GM19372 (cell line): ENCODE measurements at regions not wholly inside any gene's neighbourhood (a gene's known extent, or its start where the extent isn't known, plus 50 kb on each side); places are given as distances from the start of the nearest gene placed in this dataset.

Source experiments
- ATAC-seq: cut with Tn5 transposase; IDR thresholded peaks from one replicate; pipeline ENCODE4 v1.9.1; 2021; ENCODE audit warnings: mild to moderate bottlenecking, low read depth, moderate library complexity; ENCODE audit not compliant: unreplicated experiment

GRCh38 chr14:76974365-76974764 is 54.1 kb downstream of the IRF2BPL start:
- no peak for ATAC-seq

GRCh38 chr14:76971549-76971948 is 57.0 kb downstream of the IRF2BPL start:
- ATAC-seq = no peak

- no peak for ATAC-seq
These were observed 59.9 kb downstream of the IRF2BPL start for GRCh38 chr14:76968621-76969063.

GRCh38 chr14:76967788-76968187 is 60.7 kb downstream of the IRF2BPL start:
- no peak for ATAC-seq

GRCh38 chr14:76965232-76965631 is 63.3 kb downstream of the IRF2BPL start:
- no peak for ATAC-seq

- no peak for ATAC-seq
These were observed 63.8 kb downstream of the IRF2BPL start for GRCh38 chr14:76964695-76965094.

GRCh38 chr14:76963372-76963771 is 65.1 kb downstream of the IRF2BPL start:
- ATAC-seq = no peak

GRCh38 chr14:76962303-76962660 is 66.2 kb downstream of the IRF2BPL start:
- no peak for ATAC-seq

GRCh38 chr14:76961631-76962302 is 66.7 kb downstream of the IRF2BPL start:
- peak; percentile 89 for ATAC-seq

GRCh38 chr14:76958980-76959710 is 69.4 kb downstream of the IRF2BPL start:
- ATAC-seq = no peak

- no peak for ATAC-seq
These were observed 70.2 kb downstream of the IRF2BPL start for GRCh38 chr14:76958020-76958979.

GRCh38 chr14:76957224-76957891 is 71.2 kb downstream of the IRF2BPL start:
- ATAC-seq = no peak

GRCh38 chr14:76956316-76957090 is 72.0 kb downstream of the IRF2BPL start:
- ATAC-seq = peak; percentile 42

- ATAC-seq = no peak
These were observed 72.8 kb downstream of the IRF2BPL start for GRCh38 chr14:76955575-76956315.

- ATAC-seq = no peak
These were observed 73.9 kb downstream of the IRF2BPL start for GRCh38 chr14:76954394-76955190.

GRCh38 chr14:76953311-76953945 is 75.1 kb downstream of the IRF2BPL start:
- no peak for ATAC-seq

GRCh38 chr14:76951166-76951565 is 77.3 kb downstream of the IRF2BPL start:
- ATAC-seq = no peak
